Testis (tissue), 2 donors: ENCODE measurements at regions not wholly inside any gene's neighbourhood (a gene's known extent, or its start where the extent isn't known, plus 50 kb on each side); places are given as distances from the start of the nearest gene placed in this dataset.

Source experiments
- POLR2A ChIP-seq: fragments of 450-650 bp; IDR thresholded peaks from one replicate; pipeline ENCODE4 v1.6.1; 2017; ENCODE audit warnings: antibody characterized with exemption, mild to moderate bottlenecking, moderate library complexity
- TF ChIP-seq, protein P1 (sequence below), 3 experiments: fragments of 450-650 bp in 2 of 3; fragments of 200-600 bp in 1 of 3; sonication (generic) in 1 of 3; IDR thresholded peaks; one replicate each; pipeline ENCODE4 v1.5.1; 2016 to 2019; ENCODE audit warnings: antibody characterized with exemption in 3 of 3, mild to moderate bottlenecking in 2 of 3, moderate library complexity in 1 of 3

- TF ChIP-seq, protein P1, sequence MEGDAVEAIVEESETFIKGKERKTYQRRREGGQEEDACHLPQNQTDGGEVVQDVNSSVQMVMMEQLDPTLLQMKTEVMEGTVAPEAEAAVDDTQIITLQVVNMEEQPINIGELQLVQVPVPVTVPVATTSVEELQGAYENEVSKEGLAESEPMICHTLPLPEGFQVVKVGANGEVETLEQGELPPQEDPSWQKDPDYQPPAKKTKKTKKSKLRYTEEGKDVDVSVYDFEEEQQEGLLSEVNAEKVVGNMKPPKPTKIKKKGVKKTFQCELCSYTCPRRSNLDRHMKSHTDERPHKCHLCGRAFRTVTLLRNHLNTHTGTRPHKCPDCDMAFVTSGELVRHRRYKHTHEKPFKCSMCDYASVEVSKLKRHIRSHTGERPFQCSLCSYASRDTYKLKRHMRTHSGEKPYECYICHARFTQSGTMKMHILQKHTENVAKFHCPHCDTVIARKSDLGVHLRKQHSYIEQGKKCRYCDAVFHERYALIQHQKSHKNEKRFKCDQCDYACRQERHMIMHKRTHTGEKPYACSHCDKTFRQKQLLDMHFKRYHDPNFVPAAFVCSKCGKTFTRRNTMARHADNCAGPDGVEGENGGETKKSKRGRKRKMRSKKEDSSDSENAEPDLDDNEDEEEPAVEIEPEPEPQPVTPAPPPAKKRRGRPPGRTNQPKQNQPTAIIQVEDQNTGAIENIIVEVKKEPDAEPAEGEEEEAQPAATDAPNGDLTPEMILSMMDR (IDR thresholded peaks at IDR 0.05), result no peak
- TF ChIP-seq POLR2A, result no peak
Observed at GRCh38 chr11:11710556-11710955, 88.8 kb upstream of the GALNT18 start.
